ENCODE measurements at regions not wholly inside any gene's neighbourhood (a gene's known extent, or its start where the extent isn't known, plus 50 kb on each side); places are given as distances from the start of the nearest gene placed in this dataset.

GRCh38 chr3:59392116-59392515, 342.3 kb upstream of the CFAP20DC start:
- Histone ChIP-seq H3K9me2 (ENCODE audit: insufficient read depth) (no peaks in the 10 kb centered on the region), H3K27ac (no peak overlapping the region), H3K4me2 (no peak overlapping the region), H3K4me1 (replicated peaks; ENCODE audit: insufficient read depth) (no peaks in the 10 kb centered on the region), H3F3A (ENCODE audit: insufficient read depth, low read depth) (no peaks in the 10 kb centered on the region), H3K9me3 (ENCODE audit: insufficient read depth, low read depth) (no peaks in the 10 kb centered on the region), H4K20me1 (ENCODE audit: insufficient read depth) (no peaks in the 10 kb centered on the region), H3K36me3 (ENCODE audit: low read depth) (no peaks in the 10 kb centered on the region), H3K4me3 (no peak overlapping the region), H2AFZ (no peak overlapping the region), H3K27me3 (ENCODE audit: insufficient read depth, low read depth) (no peaks in the 10 kb centered on the region), H3K79me2 (ENCODE audit: low read depth) (no peaks in the 10 kb centered on the region)
- DNase-seq, result no peak
- ChIA-PET CTCF (no interaction called here), POLR2A (ENCODE audit: unreplicated experiment) (no interaction called here)
- TF ChIP-seq EZH2 (IDR thresholded peaks at IDR 0.05; ENCODE audit: low read depth) (no peak), CTCF (conservative IDR thresholded peaks at IDR 0.05) (no peak)
- intact Hi-C loops (cut with micrococcal nuclease; ENCODE audit: unreplicated experiment), result no loop called here
- no TSS peak for BruUV-seq (replicated peaks)

DNA sequence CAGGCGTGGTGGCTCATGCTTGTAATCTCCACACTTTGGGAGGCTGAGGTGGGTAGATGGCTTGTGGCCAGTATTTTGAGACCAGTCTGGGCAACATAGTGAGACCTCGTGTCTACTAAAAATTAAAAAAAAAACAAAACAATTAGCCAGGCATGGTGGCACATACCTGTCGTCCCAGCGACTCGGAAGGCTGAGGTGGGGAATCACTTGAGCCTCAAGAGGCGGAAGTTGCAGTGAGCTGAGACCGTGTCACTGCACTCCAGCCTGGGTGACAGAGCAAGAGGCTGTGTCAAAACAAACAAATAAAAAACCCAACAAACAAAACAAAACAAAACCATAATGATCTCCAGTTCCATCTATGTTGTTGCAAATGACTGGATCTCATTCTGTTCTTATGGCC, 341.3 kb upstream of the CFAP20DC start:
- POLR2A ChIA-PET (ENCODE audit: unreplicated experiment), result no interaction called here
- H3K79me2 ChIP-seq (ENCODE audit: low read depth), result no peaks in the 10 kb centered on the region
- intact Hi-C loops (cut with micrococcal nuclease; ENCODE audit: unreplicated experiment), result no loop called here
- DNase-seq, result no peak
- H3K9me2 ChIP-seq (ENCODE audit: insufficient read depth), result no peaks in the 10 kb centered on the region
- H3K4me1 ChIP-seq (replicated peaks; ENCODE audit: insufficient read depth), result no peaks in the 10 kb centered on the region
- H3K4me2 ChIP-seq, result no peak overlapping the region
- H4K20me1 ChIP-seq (ENCODE audit: insufficient read depth), result no peaks in the 10 kb centered on the region
- no peaks in the 10 kb centered on the region for H3K9me3 ChIP-seq (ENCODE audit: insufficient read depth, low read depth)
- H3K27ac ChIP-seq, result no peak overlapping the region
- no peaks in the 10 kb centered on the region for H3F3A ChIP-seq (ENCODE audit: insufficient read depth, low read depth)
- H3K4me3 ChIP-seq, result no peak overlapping the region
- CTCF ChIA-PET, result no interaction called here
- no peaks in the 10 kb centered on the region for H3K36me3 ChIP-seq (ENCODE audit: low read depth)
- TF ChIP-seq EZH2 (IDR thresholded peaks at IDR 0.05; ENCODE audit: low read depth), result no peak
- no peak for TF ChIP-seq CTCF (conservative IDR thresholded peaks at IDR 0.05)
- H2AFZ ChIP-seq, result no peak overlapping the region
- no peaks in the 10 kb centered on the region for H3K27me3 ChIP-seq (ENCODE audit: insufficient read depth, low read depth)
- BruUV-seq (replicated peaks), result no TSS peak

DNA sequence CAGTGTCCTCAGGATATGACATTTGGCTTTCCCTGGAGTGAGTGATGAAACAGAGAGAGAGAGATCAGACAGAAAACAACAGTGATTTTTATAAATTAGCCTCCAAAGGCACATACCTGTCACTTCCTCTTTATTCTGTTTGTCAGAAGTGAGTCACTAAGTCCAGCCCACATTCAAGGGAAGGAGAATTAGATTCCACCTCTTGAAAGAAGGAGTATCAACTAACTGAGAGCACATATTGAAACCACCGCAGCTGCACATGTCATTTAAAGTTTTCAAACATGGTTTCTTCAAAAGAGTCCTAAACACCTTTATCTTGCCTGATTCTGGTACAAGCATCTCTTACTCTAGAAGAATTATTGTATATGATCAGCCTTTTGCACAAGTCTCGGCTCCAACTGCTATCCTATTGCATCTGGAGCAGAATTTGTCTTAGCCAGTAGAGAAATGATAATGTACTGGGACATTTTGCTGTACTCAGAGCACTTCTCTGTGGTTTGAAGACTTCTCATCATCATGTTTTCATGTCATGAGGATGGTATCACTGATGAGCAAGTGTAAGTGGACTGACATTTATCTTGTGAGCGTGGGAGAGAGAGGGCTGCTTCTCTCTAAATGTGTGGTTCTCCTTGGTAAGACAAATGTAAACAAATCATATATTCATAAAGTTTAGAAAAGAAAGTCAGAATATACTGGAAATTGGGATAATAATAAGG, 338.9 kb upstream of the CFAP20DC start:
- CTCF ChIA-PET, result no interaction called here
- no peak overlapping the region for H2AFZ ChIP-seq
- intact Hi-C loops (cut with micrococcal nuclease; ENCODE audit: unreplicated experiment), result no loop called here

More for the DNA sequence above, 338.9 kb upstream of the CFAP20DC start:
- Histone ChIP-seq H3K27ac (no peak overlapping the region), H3F3A (ENCODE audit: insufficient read depth, low read depth) (no peaks in the 10 kb centered on the region), H3K79me2 (ENCODE audit: low read depth) (no peaks in the 10 kb centered on the region), H3K4me3 (no peak overlapping the region), H3K27me3 (ENCODE audit: insufficient read depth, low read depth) (no peaks in the 10 kb centered on the region), H3K9me2 (ENCODE audit: insufficient read depth) (no peaks in the 10 kb centered on the region), H4K20me1 (ENCODE audit: insufficient read depth) (no peaks in the 10 kb centered on the region), H3K36me3 (ENCODE audit: low read depth) (no peaks in the 10 kb centered on the region), H3K4me2 (no peak overlapping the region), H3K4me1 (replicated peaks; ENCODE audit: insufficient read depth) (no peaks in the 10 kb centered on the region), H3K9me3 (ENCODE audit: insufficient read depth, low read depth) (no peaks in the 10 kb centered on the region)
- POLR2A ChIA-PET (ENCODE audit: unreplicated experiment), result no interaction called here
- no TSS peak for BruUV-seq (replicated peaks)
- TF ChIP-seq EZH2 (IDR thresholded peaks at IDR 0.05; ENCODE audit: low read depth) (no peak), CTCF (conservative IDR thresholded peaks at IDR 0.05) (no peak)
- DNase-seq, result no peak

All from PC-9 (cell line).